ENCODE measurements at regions not wholly inside any gene's neighbourhood (a gene's known extent, or its start where the extent isn't known, plus 50 kb on each side); places are given as distances from the start of the nearest gene placed in this dataset.

DNA sequence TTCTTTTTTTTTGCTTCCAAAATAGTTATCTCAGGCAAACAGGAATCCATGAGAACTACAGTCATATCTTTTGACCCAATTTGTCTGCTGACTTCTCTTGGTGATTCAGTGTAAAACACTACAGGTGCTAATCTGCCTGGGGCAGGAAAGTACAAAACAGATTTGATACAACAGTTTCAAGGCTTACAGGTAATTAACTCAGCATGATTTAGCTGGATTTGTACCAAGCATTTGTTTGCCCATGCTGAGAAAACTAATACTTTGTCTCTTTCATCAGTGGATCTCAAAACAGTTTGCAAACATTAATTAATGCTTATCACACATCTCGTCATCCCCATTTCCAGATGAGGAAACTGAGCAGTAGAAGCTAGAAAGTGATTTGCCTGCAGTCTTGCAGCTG, 312.5 kb upstream of the SEMA6A start:
- Histone ChIP-seq H3K4me2 (ENCODE audit: low read length) (no peak overlapping the region), H3K27ac (ENCODE audit: low read length) (no peak overlapping the region), H3K27me3 (ENCODE audit: low read depth, low read length) (no peaks in the 10 kb centered on the region), H3K9ac (ENCODE audit: low read length) (no peak overlapping the region), H3K79me2 (ENCODE audit: low read length) (no peaks in the 10 kb centered on the region), H4K20me1 (ENCODE audit: insufficient read depth, low read length) (no peaks in the 10 kb centered on the region), H3K36me3 (replicated peaks; ENCODE audit: low read depth, low read length) (no peaks in the 10 kb centered on the region), H2AFZ (ENCODE audit: low read depth, low read length) (no peak overlapping the region), H3K4me3 (ENCODE audit: low read length) (no peak overlapping the region), H3K4me1 (ENCODE audit: low read length) (peaks cover 12% of the 10 kb centered on the region), H3K9me3 (ENCODE audit: insufficient read depth, low read length) (no peaks in the 10 kb centered on the region)
- TF ChIP-seq, protein P1, sequence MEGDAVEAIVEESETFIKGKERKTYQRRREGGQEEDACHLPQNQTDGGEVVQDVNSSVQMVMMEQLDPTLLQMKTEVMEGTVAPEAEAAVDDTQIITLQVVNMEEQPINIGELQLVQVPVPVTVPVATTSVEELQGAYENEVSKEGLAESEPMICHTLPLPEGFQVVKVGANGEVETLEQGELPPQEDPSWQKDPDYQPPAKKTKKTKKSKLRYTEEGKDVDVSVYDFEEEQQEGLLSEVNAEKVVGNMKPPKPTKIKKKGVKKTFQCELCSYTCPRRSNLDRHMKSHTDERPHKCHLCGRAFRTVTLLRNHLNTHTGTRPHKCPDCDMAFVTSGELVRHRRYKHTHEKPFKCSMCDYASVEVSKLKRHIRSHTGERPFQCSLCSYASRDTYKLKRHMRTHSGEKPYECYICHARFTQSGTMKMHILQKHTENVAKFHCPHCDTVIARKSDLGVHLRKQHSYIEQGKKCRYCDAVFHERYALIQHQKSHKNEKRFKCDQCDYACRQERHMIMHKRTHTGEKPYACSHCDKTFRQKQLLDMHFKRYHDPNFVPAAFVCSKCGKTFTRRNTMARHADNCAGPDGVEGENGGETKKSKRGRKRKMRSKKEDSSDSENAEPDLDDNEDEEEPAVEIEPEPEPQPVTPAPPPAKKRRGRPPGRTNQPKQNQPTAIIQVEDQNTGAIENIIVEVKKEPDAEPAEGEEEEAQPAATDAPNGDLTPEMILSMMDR (IDR thresholded peaks at IDR 0.05; ENCODE audit: low read depth, low read length): no peak
- TF ChIP-seq EZH2phosphoT487 (IDR thresholded peaks at IDR 0.05; ENCODE audit: low read depth): no peak

DNA sequence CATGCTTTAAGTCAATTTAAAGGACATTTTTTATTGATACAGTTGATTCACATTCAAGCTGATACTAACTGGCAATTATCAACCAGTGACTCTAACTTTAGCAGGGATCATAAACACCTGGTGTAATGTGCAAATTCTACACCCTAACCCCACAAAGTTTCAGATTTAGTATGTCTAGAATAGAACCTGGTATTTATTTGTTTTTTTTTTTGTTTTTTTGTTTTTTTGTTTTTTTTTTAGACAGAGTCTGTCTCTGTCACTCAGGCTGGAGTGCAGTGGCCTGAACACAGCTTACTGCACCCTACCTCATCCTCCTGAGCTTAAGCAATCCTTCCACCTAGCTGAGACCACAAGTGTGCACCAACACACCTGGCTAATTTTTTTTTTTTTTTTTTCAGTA, 311.2 kb upstream of the SEMA6A start:
- H3K27ac ChIP-seq (ENCODE audit: low read length): no peak overlapping the region
- peaks cover 12% of the 10 kb centered on the region for H3K4me1 ChIP-seq (ENCODE audit: low read length)
- H3K36me3 ChIP-seq (replicated peaks; ENCODE audit: low read depth, low read length): no peaks in the 10 kb centered on the region
- no peak overlapping the region for H3K9ac ChIP-seq (ENCODE audit: low read length)
- no peak overlapping the region for H2AFZ ChIP-seq (ENCODE audit: low read depth, low read length)
- no peak overlapping the region for H3K4me2 ChIP-seq (ENCODE audit: low read length)
- no peak overlapping the region for H3K4me3 ChIP-seq (ENCODE audit: low read length)
- H3K27me3 ChIP-seq (ENCODE audit: low read depth, low read length): no peaks in the 10 kb centered on the region
- H4K20me1 ChIP-seq (ENCODE audit: insufficient read depth, low read length): no peaks in the 10 kb centered on the region
- H3K79me2 ChIP-seq (ENCODE audit: low read length): no peaks in the 10 kb centered on the region
- no peaks in the 10 kb centered on the region for H3K9me3 ChIP-seq (ENCODE audit: insufficient read depth, low read length)
- no peak for TF ChIP-seq EZH2phosphoT487 (IDR thresholded peaks at IDR 0.05; ENCODE audit: low read depth)
- TF ChIP-seq, protein P1 (IDR thresholded peaks at IDR 0.05; ENCODE audit: low read depth, low read length): no peak

DNA sequence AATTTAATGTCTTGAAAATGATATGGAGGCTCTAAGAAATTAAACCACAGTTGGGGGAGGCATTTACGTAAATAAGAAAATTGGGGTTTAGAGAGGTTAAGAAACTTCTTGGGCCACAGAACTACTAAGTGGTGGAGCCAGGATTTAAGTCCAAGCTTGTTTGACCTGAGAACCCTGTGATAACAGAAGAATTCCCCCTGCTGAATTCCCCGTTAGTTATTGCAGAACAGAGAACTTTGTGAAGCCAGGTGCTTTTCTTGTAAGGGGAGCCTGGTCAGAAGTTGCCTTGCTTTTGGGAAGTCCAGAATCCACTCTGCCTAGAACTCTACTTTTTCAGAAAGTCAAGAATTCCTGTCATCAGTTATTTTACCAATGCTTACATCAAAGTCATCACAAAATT, 309.3 kb upstream of the SEMA6A start:
- H3K27ac ChIP-seq (ENCODE audit: low read length): no peak overlapping the region
- H3K9me3 ChIP-seq (ENCODE audit: insufficient read depth, low read length): no peaks in the 10 kb centered on the region
- H3K4me3 ChIP-seq (ENCODE audit: low read length): no peak overlapping the region
- H3K79me2 ChIP-seq (ENCODE audit: low read length): no peaks in the 10 kb centered on the region
- H3K4me2 ChIP-seq (ENCODE audit: low read length): peak overlapping the region; percentile 22
- TF ChIP-seq EZH2phosphoT487 (IDR thresholded peaks at IDR 0.05; ENCODE audit: low read depth): no peak
- TF ChIP-seq, protein P1 (IDR thresholded peaks at IDR 0.05; ENCODE audit: low read depth, low read length): no peak
- H3K9ac ChIP-seq (ENCODE audit: low read length): no peak overlapping the region
- H2AFZ ChIP-seq (ENCODE audit: low read depth, low read length): no peak overlapping the region
- H3K4me1 ChIP-seq (ENCODE audit: low read length): peaks cover 12% of the 10 kb centered on the region
- H4K20me1 ChIP-seq (ENCODE audit: insufficient read depth, low read length): no peaks in the 10 kb centered on the region
- no peaks in the 10 kb centered on the region for H3K36me3 ChIP-seq (replicated peaks; ENCODE audit: low read depth, low read length)
- H3K27me3 ChIP-seq (ENCODE audit: low read depth, low read length): no peaks in the 10 kb centered on the region

- TF ChIP-seq EZH2phosphoT487 (IDR thresholded peaks at IDR 0.05; ENCODE audit: low read depth): no peak
- TF ChIP-seq, protein P1 (IDR thresholded peaks at IDR 0.05; ENCODE audit: low read depth, low read length): no peak
Observed at GRCh38 chr5:116881921-116882531, 307.4 kb upstream of the SEMA6A start.

More at GRCh38 chr5:116881921-116882531, 307.4 kb upstream of the SEMA6A start:
- Histone ChIP-seq H2AFZ (ENCODE audit: low read depth, low read length) (no peak overlapping the region), H3K4me1 (ENCODE audit: low read length) (peaks cover 12% of the 10 kb centered on the region), H3K27me3 (ENCODE audit: low read depth, low read length) (no peaks in the 10 kb centered on the region), H3K9ac (ENCODE audit: low read length) (no peak overlapping the region), H3K4me2 (ENCODE audit: low read length) (no peak overlapping the region), H3K4me3 (ENCODE audit: low read length) (no peak overlapping the region), H3K36me3 (replicated peaks; ENCODE audit: low read depth, low read length) (no peaks in the 10 kb centered on the region), H3K79me2 (ENCODE audit: low read length) (no peaks in the 10 kb centered on the region), H3K27ac (ENCODE audit: low read length) (no peak overlapping the region), H3K9me3 (ENCODE audit: insufficient read depth, low read length) (no peaks in the 10 kb centered on the region), H4K20me1 (ENCODE audit: insufficient read depth, low read length) (no peaks in the 10 kb centered on the region)

Data from OCI-LY3 (cell line).